Left ventricle myocardium inferior (tissue), 1 donor: ENCODE measurements at regions not wholly inside any gene's neighbourhood (a gene's known extent, or its start where the extent isn't known, plus 50 kb on each side); places are given as distances from the start of the nearest gene placed in this dataset.
"Not testable (repeated sequence)": the region's sequence is repeated elsewhere in the genome, so short reads cannot be mapped to it uniquely, and the experiment has no call there.

Source experiments
- DNase-seq: peaks from one replicate; pipeline ENCODE4 v3.0.0-alpha.2; 2020
- H3K27ac ChIP-seq: fragments of 200-600 bp; replicated peaks from 2 replicates; pipeline ENCODE4 v1.8.0; 2021
- H3K27me3 ChIP-seq: fragments of 200-600 bp; 2 replicates; pipeline ENCODE4 v1.8.0; 2021; ENCODE audit warnings: low read depth
- H3K36me3 ChIP-seq: fragments of 200-600 bp; 2 replicates; pipeline ENCODE4 v1.8.0; 2021
- H3K4me1 ChIP-seq: fragments of 200-600 bp; 2 replicates; pipeline ENCODE4 v1.8.0; 2021
- H3K4me3 ChIP-seq: fragments of 200-600 bp; 2 replicates; pipeline ENCODE4 v1.8.0; 2021; ENCODE audit warnings: mild to moderate bottlenecking, moderate library complexity
- H3K9me3 ChIP-seq: fragments of 200-600 bp; replicated peaks from 2 replicates; pipeline ENCODE4 v1.8.0; 2021
- CTCF ChIP-seq: fragments of 200-600 bp; IDR thresholded peaks from 2 replicates; pipeline ENCODE4 v1.8.0; 2021; ENCODE audit warnings: antibody characterized with exemption, mild to moderate bottlenecking, borderline replicate concordance
- intact Hi-C: fragments of 100-400 bp; cut with micrococcal nuclease; formaldehyde crosslinking; loops from one replicate; pipeline ENCODE4 v1.11.0; 2022
- donor health status: DM: no; HTN: yes; CAD: no; lungs with severe emphysema.

- peaks cover 12% of the 10 kb centered on the region for H3K27me3 ChIP-seq
- H3K4me1 ChIP-seq, H3K4me3 ChIP-seq, intact Hi-C loops, DNase-seq, H3K9me3 ChIP-seq, H3K36me3 ChIP-seq, H3K27ac ChIP-seq: not testable (repeated sequence)
Observed at GRCh38 chr11:49850541-49850940, 101.7 kb upstream of the OR4C13 start.

- TF ChIP-seq CTCF: no peak
- H3K27ac ChIP-seq: no peak overlapping the region
- peaks cover 12% of the 10 kb centered on the region for H3K27me3 ChIP-seq
- H3K9me3 ChIP-seq: no peaks in the 10 kb centered on the region
- no peak for DNase-seq
- H3K36me3 ChIP-seq: no peaks in the 10 kb centered on the region
- H3K4me1 ChIP-seq: no peaks in the 10 kb centered on the region
- no peak overlapping the region for H3K4me3 ChIP-seq
- intact Hi-C loops: no loop called here
Observed at GRCh38 chr11:49851511-49851910, 100.7 kb upstream of the OR4C13 start.

DNA sequence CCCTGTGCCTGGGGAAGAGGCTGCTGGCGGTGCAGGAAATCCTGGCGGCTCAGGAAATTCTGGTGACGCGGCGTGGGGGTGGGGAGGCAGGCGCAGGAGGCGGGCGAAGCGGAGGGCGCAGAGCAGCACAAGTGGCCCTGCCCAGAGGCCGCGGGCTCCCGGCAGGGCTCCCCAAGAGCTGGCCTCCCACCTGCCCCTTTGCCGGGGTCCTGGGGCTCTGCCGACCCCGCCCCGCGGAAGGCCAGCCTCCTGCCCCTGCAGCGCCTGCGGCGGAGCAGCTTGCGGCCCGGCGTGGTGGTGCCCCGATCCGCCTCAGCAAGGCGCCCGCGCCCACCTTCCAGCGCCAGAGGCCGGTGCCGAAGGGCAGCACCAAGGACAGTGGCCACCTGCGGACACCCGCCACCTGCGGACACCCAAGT, 100.2 kb upstream of the OR4C13 start:
- no peak overlapping the region for H3K27ac ChIP-seq
- intact Hi-C loops: no loop called here
- H3K36me3 ChIP-seq: no peaks in the 10 kb centered on the region
- no peaks in the 10 kb centered on the region for H3K4me1 ChIP-seq
- no peak for TF ChIP-seq CTCF
- H3K4me3 ChIP-seq: no peak overlapping the region
- DNase-seq: no peak
- no peaks in the 10 kb centered on the region for H3K9me3 ChIP-seq
- peaks cover 12% of the 10 kb centered on the region for H3K27me3 ChIP-seq

- H3K4me1 ChIP-seq, intact Hi-C loops, H3K27ac ChIP-seq, H3K27me3 ChIP-seq, H3K9me3 ChIP-seq, DNase-seq, H3K36me3 ChIP-seq, H3K4me3 ChIP-seq: not testable (repeated sequence)
Observed at GRCh38 chr11:49888875-49889274, 63.3 kb upstream of the OR4C13 start.

DNA sequence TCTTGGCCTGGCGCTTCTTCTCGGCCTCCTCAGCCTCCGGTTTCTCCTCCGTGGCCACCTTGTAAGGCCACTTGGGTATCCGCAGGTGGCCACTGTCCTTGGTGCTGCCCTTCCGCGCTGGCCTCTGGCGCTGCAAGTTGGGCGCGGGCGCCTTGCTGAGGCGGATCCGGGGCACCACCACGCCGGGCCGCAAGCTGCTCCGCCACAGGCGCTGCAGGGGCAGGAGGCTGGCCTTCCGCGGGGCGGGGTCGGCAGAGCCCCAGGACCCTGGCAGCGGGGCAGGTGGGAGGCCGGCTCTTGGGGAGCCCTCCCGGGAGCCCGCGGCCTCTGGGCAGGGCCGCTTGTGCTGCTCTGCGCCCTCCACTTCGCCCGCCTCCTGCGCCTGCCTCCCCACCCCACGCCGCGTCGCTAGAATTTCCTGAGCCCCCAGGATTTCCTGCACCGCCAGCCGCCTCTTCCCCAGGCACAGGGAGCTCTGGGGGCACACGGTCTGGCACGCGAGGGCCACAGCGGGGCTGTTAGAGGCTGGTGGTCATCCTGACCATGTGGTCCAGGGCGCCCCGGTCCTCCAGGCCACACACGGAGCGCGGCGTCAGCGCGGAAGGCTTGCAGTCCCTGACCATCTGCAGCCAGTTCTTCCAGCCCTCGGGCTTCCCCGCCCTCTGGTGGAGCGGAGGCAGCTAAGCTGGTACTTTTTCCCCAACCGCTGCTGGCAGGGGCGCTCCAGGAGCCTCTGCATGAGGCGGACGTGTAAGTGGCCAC, 60.1 kb upstream of the OR4C13 start:
- H3K27ac ChIP-seq, H3K4me1 ChIP-seq, H3K36me3 ChIP-seq, DNase-seq, intact Hi-C loops, H3K4me3 ChIP-seq, H3K27me3 ChIP-seq: not testable (repeated sequence)
- peaks cover 20% of the 10 kb centered on the region for H3K9me3 ChIP-seq

- H3K27ac ChIP-seq, H3K4me1 ChIP-seq, H3K36me3 ChIP-seq, H3K4me3 ChIP-seq, intact Hi-C loops, DNase-seq, H3K27me3 ChIP-seq: not testable (repeated sequence)
- H3K9me3 ChIP-seq: peaks cover 32% of the 10 kb centered on the region
Observed at GRCh38 chr11:49893442-49893841, 58.7 kb upstream of the OR4C13 start.
